ENCODE measurements at regions not wholly inside any gene's neighbourhood (a gene's known extent, or its start where the extent isn't known, plus 50 kb on each side); places are given as distances from the start of the nearest gene placed in this dataset.

DNA sequence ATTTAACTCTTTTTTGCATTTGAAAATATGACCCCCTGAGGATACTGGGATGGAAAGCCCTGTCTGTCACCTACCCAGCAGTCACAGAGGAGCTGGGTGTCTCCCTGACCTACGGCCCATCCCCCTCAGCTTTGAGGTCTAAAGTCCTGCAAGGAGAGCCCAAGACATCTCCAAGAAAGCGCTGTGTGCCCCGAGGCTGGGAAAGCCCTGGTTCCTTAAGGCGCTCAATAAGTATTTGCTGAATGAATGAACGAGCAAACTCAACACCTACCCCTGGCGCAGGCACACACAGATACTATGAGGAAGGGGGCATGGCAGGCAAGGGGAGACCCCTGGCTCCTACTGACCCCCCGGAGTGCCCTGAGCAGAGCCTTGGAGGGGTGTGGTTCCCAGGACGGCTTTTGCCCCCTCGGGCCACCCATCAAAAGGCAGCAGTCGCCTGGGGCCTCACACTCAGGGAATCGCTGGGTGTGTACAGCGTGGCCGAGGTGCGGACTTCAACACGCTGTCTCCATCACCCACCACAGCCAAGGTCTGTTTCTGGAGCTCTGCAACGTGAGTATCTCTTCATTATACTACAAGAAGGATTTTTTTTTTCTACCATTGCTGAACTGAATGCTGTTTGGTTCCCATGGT, 211.6 kb downstream of the ERCC6L2 start:
- H3K27me3 Mint-ChIP-seq (ENCODE audit: insufficient read depth): no peaks in the 10 kb centered on the region
- H3K4me3 ChIP-seq (ENCODE audit: low read length): peak overlapping the region; percentile 7
- peaks cover 15% of the 10 kb centered on the region for H3K4me1 ChIP-seq (ENCODE audit: control insufficient read depth, insufficient read depth, low read length)
- H3K9me3 ChIP-seq (ENCODE audit: control insufficient read depth, low read length): peaks cover 6% of the 10 kb centered on the region
- peak; percentile 74 for DNase-seq
- WGBS, 2 experiments (ENCODE audit: insufficient coverage in 1 of 2, insufficient read length in 1 of 2): 70 to 79% methylated on average over 11 to 16 of the region's 16 CpGs
- H3K4me3 Mint-ChIP-seq: peak overlapping the region; percentile 15
- H3K27me3 ChIP-seq (ENCODE audit: control insufficient read depth, insufficient read depth, low read length, poor library complexity, severe bottlenecking): no peaks in the 10 kb centered on the region
- H3K4me1 Mint-ChIP-seq: peaks cover 21% of the 10 kb centered on the region
- H3K27ac Mint-ChIP-seq: peak overlapping the region; percentile 22
- no peaks in the 10 kb centered on the region for H3K36me3 Mint-ChIP-seq (ENCODE audit: low read depth)
- TF ChIP-seq CTCF (conservative IDR thresholded peaks at IDR 0.05): no peak
- no peaks in the 10 kb centered on the region for H3K36me3 ChIP-seq (ENCODE audit: control insufficient read depth, insufficient read depth, low read length)
- no peak overlapping the region for H3K9ac ChIP-seq (ENCODE audit: extremely low read depth, low read length, poor library complexity, severe bottlenecking)
- H3K9me3 Mint-ChIP-seq: peaks cover 9% of the 10 kb centered on the region
- peak overlapping the region; percentile 75 for H3K27ac ChIP-seq (ENCODE audit: low read depth, low read length)

- Histone ChIP-seq H3K4me1 (ENCODE audit: control insufficient read depth, insufficient read depth, low read length) (peaks cover 15% of the 10 kb centered on the region), H3K27me3 (ENCODE audit: control insufficient read depth, insufficient read depth, low read length, poor library complexity, severe bottlenecking) (no peaks in the 10 kb centered on the region), H3K27ac (ENCODE audit: low read depth, low read length) (no peak overlapping the region), H3K9me3 (ENCODE audit: control insufficient read depth, low read length) (no peaks in the 10 kb centered on the region), H3K4me3 (ENCODE audit: low read length) (no peak overlapping the region), H3K9ac (ENCODE audit: extremely low read depth, low read length, poor library complexity, severe bottlenecking) (no peak overlapping the region), H3K36me3 (ENCODE audit: control insufficient read depth, insufficient read depth, low read length) (no peaks in the 10 kb centered on the region)
- DNase-seq: no peak
- no peak overlapping the region for H3K4me3 Mint-ChIP-seq
- H3K4me1 Mint-ChIP-seq: peaks cover 21% of the 10 kb centered on the region
- H3K9me3 Mint-ChIP-seq: peaks cover 1% of the 10 kb centered on the region
- WGBS, 2 experiments (ENCODE audit: insufficient coverage in 1 of 2, insufficient read length in 1 of 2): 76 to 87% methylated on average over 7 to 17 of the region's 17 CpGs
- no peak for TF ChIP-seq CTCF (conservative IDR thresholded peaks at IDR 0.05)
- no peaks in the 10 kb centered on the region for H3K36me3 Mint-ChIP-seq (ENCODE audit: low read depth)
- no peaks in the 10 kb centered on the region for H3K27me3 Mint-ChIP-seq (ENCODE audit: insufficient read depth)
- no peak overlapping the region for H3K27ac Mint-ChIP-seq
Observed at GRCh38 chr9:96085491-96086143, 210.1 kb downstream of the ERCC6L2 start.

- Histone ChIP-seq H3K9ac (ENCODE audit: extremely low read depth, low read length, poor library complexity, severe bottlenecking) (no peak overlapping the region), H3K4me3 (ENCODE audit: low read length) (no peak overlapping the region), H3K27ac (ENCODE audit: low read depth, low read length) (no peak overlapping the region), H3K27me3 (ENCODE audit: control insufficient read depth, insufficient read depth, low read length, poor library complexity, severe bottlenecking) (no peaks in the 10 kb centered on the region), H3K4me1 (ENCODE audit: control insufficient read depth, insufficient read depth, low read length) (peaks cover 15% of the 10 kb centered on the region), H3K9me3 (ENCODE audit: control insufficient read depth, low read length) (no peaks in the 10 kb centered on the region), H3K36me3 (ENCODE audit: control insufficient read depth, insufficient read depth, low read length) (no peaks in the 10 kb centered on the region)
- no peaks in the 10 kb centered on the region for H3K36me3 Mint-ChIP-seq (ENCODE audit: low read depth)
- no peak for DNase-seq
- WGBS, 2 experiments (ENCODE audit: insufficient coverage in 1 of 2, insufficient read length in 1 of 2): 92 to 95% methylated on average over 4 of the region's 4 CpGs
- H3K9me3 Mint-ChIP-seq: no peaks in the 10 kb centered on the region
- peaks cover 3% of the 10 kb centered on the region for H3K27me3 Mint-ChIP-seq (ENCODE audit: insufficient read depth)
- H3K4me3 Mint-ChIP-seq: no peak overlapping the region
- TF ChIP-seq CTCF (conservative IDR thresholded peaks at IDR 0.05): no peak
- no peak overlapping the region for H3K27ac Mint-ChIP-seq
- H3K4me1 Mint-ChIP-seq: peaks cover 21% of the 10 kb centered on the region
Observed at GRCh38 chr9:96084331-96084734, 208.8 kb downstream of the ERCC6L2 start.

All from endodermal cell (in vitro differentiated cells).